SK-N-SH treated with all-trans-retinoic acid at 6 μM for 48 hours (cell line): ENCODE measurements at regions not wholly inside any gene's neighbourhood (a gene's known extent, or its start where the extent isn't known, plus 50 kb on each side); places are given as distances from the start of the nearest gene placed in this dataset.

Source experiments
- ARNTL ChIP-seq: fragments of 450-650 bp; formaldehyde crosslinking; IDR thresholded peaks from 2 replicates; pipeline ENCODE4 v1.5.0; 2020; ENCODE audit warnings: low read depth, mild to moderate bottlenecking, moderate library complexity, borderline replicate concordance
- BACH2 ChIP-seq: fragments of 250-450 bp; sonication (Bioruptor Pico); IDR thresholded peaks from 2 replicates; pipeline ENCODE4 v1.9.0; 2021; ENCODE audit warnings: mild to moderate bottlenecking, borderline replicate concordance
- CREB5 ChIP-seq: fragments of 250-450 bp; sonication (Bioruptor Pico); IDR thresholded peaks from 2 replicates; pipeline ENCODE4 v1.5.1; 2020; ENCODE audit warnings: low read depth, mild to moderate bottlenecking, moderate library complexity
- CSDC2 ChIP-seq: fragments of 250-450 bp; sonication (Bioruptor Pico); IDR thresholded peaks from 2 replicates; pipeline ENCODE4 v1.5.0; 2020; ENCODE audit warnings: mild to moderate bottlenecking, moderate library complexity
- OSR1 ChIP-seq: fragments of 250-450 bp; sonication (Bioruptor Pico); IDR thresholded peaks from 2 replicates; pipeline ENCODE4 v1.8.0; 2022; ENCODE audit warnings: moderate library complexity, mild to moderate bottlenecking, inconsistent platforms
- PATZ1 ChIP-seq: fragments of 250-450 bp; sonication (Bioruptor Pico); IDR thresholded peaks from 2 replicates; pipeline ENCODE4 v1.8.0; 2020; ENCODE audit warnings: mild to moderate bottlenecking, moderate library complexity, borderline replicate concordance
- PPARA ChIP-seq: fragments of 250-450 bp; sonication (Bioruptor Pico); IDR thresholded peaks from 2 replicates; pipeline ENCODE4 v1.5.0; 2020; ENCODE audit warnings: mild to moderate bottlenecking, borderline replicate concordance
- RARB ChIP-seq: fragments of 250-450 bp; sonication (Bioruptor Pico); IDR thresholded peaks from 2 replicates; pipeline ENCODE4 v1.8.0; 2021; ENCODE audit warnings: mild to moderate bottlenecking, moderate library complexity
- SNAI2 ChIP-seq: fragments of 250-450 bp; sonication (Bioruptor Pico); IDR thresholded peaks from 2 replicates; pipeline ENCODE4 v1.5.0; 2020; ENCODE audit warnings: mild to moderate bottlenecking, moderate library complexity
- ZC3H10 ChIP-seq: fragments of 250-450 bp; sonication (Bioruptor Pico); IDR thresholded peaks from 2 replicates; pipeline ENCODE4 v1.5.1; 2021; ENCODE audit warnings: mild to moderate bottlenecking, moderate library complexity
- ZFP30 ChIP-seq: fragments of 450-650 bp; formaldehyde crosslinking; IDR thresholded peaks from 2 replicates; pipeline ENCODE4 v1.5.0; 2022; ENCODE audit warnings: mild to moderate bottlenecking, moderate library complexity
- ZNF565 ChIP-seq: fragments of 450-650 bp; formaldehyde crosslinking; conservative IDR thresholded peaks from 2 replicates; pipeline ENCODE4 v1.5.0; 2020; ENCODE audit warnings: low read depth, mild to moderate bottlenecking, moderate library complexity
- ZNF70 ChIP-seq: fragments of 450-650 bp; formaldehyde crosslinking; IDR thresholded peaks from 2 replicates; pipeline ENCODE4 v1.5.0; 2020; ENCODE audit warnings: mild to moderate bottlenecking, moderate library complexity
- ZNF8 ChIP-seq: fragments of 450-650 bp; formaldehyde crosslinking; IDR thresholded peaks from 2 replicates; pipeline ENCODE4 v1.5.0; 2020; ENCODE audit warnings: mild to moderate bottlenecking, moderate library complexity

- no peak for TF ChIP-seq ZNF70
- TF ChIP-seq ZNF565, result no peak
- TF ChIP-seq PPARA (CRISPR knock-in tag), result no peak
- TF ChIP-seq ZNF8 (CRISPR knock-in tag), result no peak
- no peak for TF ChIP-seq BACH2
- TF ChIP-seq SNAI2 (CRISPR knock-in tag), result no peak
- no peak for TF ChIP-seq CREB5 (CRISPR knock-in tag)
- TF ChIP-seq RARB (CRISPR knock-in tag), result no peak
- TF ChIP-seq CSDC2 (CRISPR knock-in tag), result no peak
- no peak for TF ChIP-seq PATZ1
- TF ChIP-seq ZC3H10 (CRISPR knock-in tag), result no peak
- TF ChIP-seq ZFP30 (CRISPR knock-in tag), result no peak
- no peak for TF ChIP-seq ARNTL (CRISPR knock-in tag)
- no peak for TF ChIP-seq OSR1
These were observed 1289.1 kb downstream of the STIM2 start for GRCh38 chr4:28149762-28150161.
